ENCODE measurements at regions not wholly inside any gene's neighbourhood (a gene's known extent, or its start where the extent isn't known, plus 50 kb on each side); places are given as distances from the start of the nearest gene placed in this dataset.

- H3K27ac ChIP-seq: peak overlapping the region; percentile 33
- TF ChIP-seq ZFX (IDR thresholded peaks at IDR 0.05; ENCODE audit: borderline replicate concordance): no peak
- TF ChIP-seq CTCF (IDR thresholded peaks at IDR 0.05): no peak
Observed at GRCh38 chr6:140777780-140778179, 1354.9 kb upstream of the GJE1 start.

- no peak for TF ChIP-seq CTCF (IDR thresholded peaks at IDR 0.05)
- TF ChIP-seq ZFX (IDR thresholded peaks at IDR 0.05; ENCODE audit: borderline replicate concordance): no peak
- H3K27ac ChIP-seq: no peak overlapping the region
Observed at GRCh38 chr6:140775061-140775460, 1357.7 kb upstream of the GJE1 start.

GRCh38 chr6:140774080-140774505, 1358.6 kb upstream of the GJE1 start:
- TF ChIP-seq CTCF (IDR thresholded peaks at IDR 0.05): no peak
- TF ChIP-seq ZFX (IDR thresholded peaks at IDR 0.05; ENCODE audit: borderline replicate concordance): no peak
- no peak overlapping the region; the same call in 1 of the 2 replicates for H3K27ac ChIP-seq

GRCh38 chr6:140773276-140773675, 1359.4 kb upstream of the GJE1 start:
- H3K27ac ChIP-seq: no peak overlapping the region
- no peak for TF ChIP-seq CTCF (IDR thresholded peaks at IDR 0.05)
- no peak for TF ChIP-seq ZFX (IDR thresholded peaks at IDR 0.05; ENCODE audit: borderline replicate concordance)

- no peak overlapping the region for H3K27ac ChIP-seq
- TF ChIP-seq ZFX (IDR thresholded peaks at IDR 0.05; ENCODE audit: borderline replicate concordance) (no peak), CTCF (IDR thresholded peaks at IDR 0.05) (no peak)
Observed at GRCh38 chr6:140772576-140772975, 1360.1 kb upstream of the GJE1 start.

GRCh38 chr6:140768133-140768532, 1364.6 kb upstream of the GJE1 start:
- TF ChIP-seq CTCF (IDR thresholded peaks at IDR 0.05): no peak
- TF ChIP-seq ZFX (IDR thresholded peaks at IDR 0.05; ENCODE audit: borderline replicate concordance): no peak

GRCh38 chr6:140766999-140767398, 1365.7 kb upstream of the GJE1 start:
- TF ChIP-seq ZFX (IDR thresholded peaks at IDR 0.05; ENCODE audit: borderline replicate concordance): no peak
- no peak overlapping the region for H3K27ac ChIP-seq

More at GRCh38 chr6:140768133-140768532, 1364.6 kb upstream of the GJE1 start:
- H3K27ac ChIP-seq: no peak overlapping the region
